ENCODE measurements at regions not wholly inside any gene's neighbourhood (a gene's known extent, or its start where the extent isn't known, plus 50 kb on each side); places are given as distances from the start of the nearest gene placed in this dataset.

DNA sequence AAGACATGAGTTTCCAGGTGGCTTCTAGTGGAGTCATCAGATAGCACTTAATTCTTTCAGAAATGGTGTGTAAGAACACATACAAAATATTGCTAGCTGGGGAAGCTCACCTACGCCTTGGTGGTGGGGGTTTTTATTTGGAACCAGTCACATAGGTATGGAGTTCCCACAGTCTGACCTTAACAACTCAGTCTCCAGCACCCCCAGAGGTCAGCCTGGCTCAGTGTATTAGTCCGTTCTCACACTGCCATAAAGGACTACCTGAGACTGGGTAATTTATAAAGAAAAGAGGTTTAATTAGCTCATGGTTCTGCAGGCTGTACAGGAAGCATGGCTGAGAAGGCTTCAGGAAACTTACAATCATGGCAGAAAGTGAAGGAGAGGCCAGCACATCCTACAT is 317.5 kb upstream of the ZC3H12C start:
- Histone ChIP-seq H3K4me2 (no peak overlapping the region), H2AFZ (no peak overlapping the region), H4K20me1 (ENCODE audit: insufficient read depth) (no peaks in the 10 kb centered on the region), H3K79me2 (ENCODE audit: low read depth) (no peaks in the 10 kb centered on the region), H3K9me3 (ENCODE audit: insufficient read depth, low read depth) (no peaks in the 10 kb centered on the region), H3K27ac (no peak overlapping the region), H3K36me3 (ENCODE audit: low read depth) (no peaks in the 10 kb centered on the region), H3K4me1 (replicated peaks; ENCODE audit: insufficient read depth) (no peaks in the 10 kb centered on the region), H3K4me3 (no peak overlapping the region), H3F3A (ENCODE audit: insufficient read depth, low read depth) (no peaks in the 10 kb centered on the region), H3K27me3 (ENCODE audit: insufficient read depth, low read depth) (no peaks in the 10 kb centered on the region), H3K9me2 (ENCODE audit: insufficient read depth) (no peaks in the 10 kb centered on the region; the same call in 1 of the 2 replicates)
- TF ChIP-seq, protein P1, sequence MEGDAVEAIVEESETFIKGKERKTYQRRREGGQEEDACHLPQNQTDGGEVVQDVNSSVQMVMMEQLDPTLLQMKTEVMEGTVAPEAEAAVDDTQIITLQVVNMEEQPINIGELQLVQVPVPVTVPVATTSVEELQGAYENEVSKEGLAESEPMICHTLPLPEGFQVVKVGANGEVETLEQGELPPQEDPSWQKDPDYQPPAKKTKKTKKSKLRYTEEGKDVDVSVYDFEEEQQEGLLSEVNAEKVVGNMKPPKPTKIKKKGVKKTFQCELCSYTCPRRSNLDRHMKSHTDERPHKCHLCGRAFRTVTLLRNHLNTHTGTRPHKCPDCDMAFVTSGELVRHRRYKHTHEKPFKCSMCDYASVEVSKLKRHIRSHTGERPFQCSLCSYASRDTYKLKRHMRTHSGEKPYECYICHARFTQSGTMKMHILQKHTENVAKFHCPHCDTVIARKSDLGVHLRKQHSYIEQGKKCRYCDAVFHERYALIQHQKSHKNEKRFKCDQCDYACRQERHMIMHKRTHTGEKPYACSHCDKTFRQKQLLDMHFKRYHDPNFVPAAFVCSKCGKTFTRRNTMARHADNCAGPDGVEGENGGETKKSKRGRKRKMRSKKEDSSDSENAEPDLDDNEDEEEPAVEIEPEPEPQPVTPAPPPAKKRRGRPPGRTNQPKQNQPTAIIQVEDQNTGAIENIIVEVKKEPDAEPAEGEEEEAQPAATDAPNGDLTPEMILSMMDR (conservative IDR thresholded peaks at IDR 0.05), result no peak
- no peak for TF ChIP-seq EZH2 (IDR thresholded peaks at IDR 0.05; ENCODE audit: low read depth)
- CTCF ChIA-PET, result no interaction called here
- no peak for DNase-seq
- BruUV-seq (replicated peaks), result no TSS peak
- POLR2A ChIA-PET (ENCODE audit: unreplicated experiment), result no interaction called here
- intact Hi-C loops (cut with micrococcal nuclease; ENCODE audit: unreplicated experiment), result no loop called here

DNA sequence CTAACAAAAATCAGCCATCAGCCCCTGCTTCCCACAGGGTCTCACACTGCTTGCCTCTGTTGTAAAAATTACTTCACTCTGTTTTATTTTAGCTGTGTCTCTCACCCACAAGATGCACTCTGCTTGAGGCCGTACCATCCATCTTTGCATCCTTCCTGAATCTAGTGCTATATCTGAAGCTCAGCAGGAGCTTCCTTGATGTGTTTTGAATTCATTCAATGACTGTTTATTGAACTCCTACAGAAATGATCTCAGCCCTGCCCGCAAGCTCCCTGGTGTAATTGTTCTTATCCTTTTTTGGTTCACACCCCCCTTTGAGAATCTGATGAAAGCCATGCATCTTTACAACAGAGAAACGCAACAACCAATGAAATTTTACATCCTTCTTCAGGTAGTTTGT is 310.2 kb upstream of the ZC3H12C start:
- Histone ChIP-seq H3K36me3 (ENCODE audit: low read depth) (no peaks in the 10 kb centered on the region), H3F3A (ENCODE audit: insufficient read depth, low read depth) (no peaks in the 10 kb centered on the region), H3K79me2 (ENCODE audit: low read depth) (no peaks in the 10 kb centered on the region), H4K20me1 (ENCODE audit: insufficient read depth) (no peaks in the 10 kb centered on the region), H2AFZ (no peak overlapping the region), H3K4me1 (replicated peaks; ENCODE audit: insufficient read depth) (no peaks in the 10 kb centered on the region), H3K4me2 (no peak overlapping the region), H3K27me3 (ENCODE audit: insufficient read depth, low read depth) (no peaks in the 10 kb centered on the region), H3K9me2 (ENCODE audit: insufficient read depth) (no peaks in the 10 kb centered on the region; the same call in 1 of the 2 replicates), H3K27ac (no peak overlapping the region), H3K9me3 (ENCODE audit: insufficient read depth, low read depth) (no peaks in the 10 kb centered on the region), H3K4me3 (no peak overlapping the region)
- intact Hi-C loops (cut with micrococcal nuclease; ENCODE audit: unreplicated experiment), result no loop called here
- no peak for DNase-seq
- no TSS peak for BruUV-seq (replicated peaks)
- TF ChIP-seq, protein P1 (conservative IDR thresholded peaks at IDR 0.05), result no peak
- TF ChIP-seq EZH2 (IDR thresholded peaks at IDR 0.05; ENCODE audit: low read depth), result no peak
- ChIA-PET CTCF (no interaction called here), POLR2A (ENCODE audit: unreplicated experiment) (no interaction called here)

DNA sequence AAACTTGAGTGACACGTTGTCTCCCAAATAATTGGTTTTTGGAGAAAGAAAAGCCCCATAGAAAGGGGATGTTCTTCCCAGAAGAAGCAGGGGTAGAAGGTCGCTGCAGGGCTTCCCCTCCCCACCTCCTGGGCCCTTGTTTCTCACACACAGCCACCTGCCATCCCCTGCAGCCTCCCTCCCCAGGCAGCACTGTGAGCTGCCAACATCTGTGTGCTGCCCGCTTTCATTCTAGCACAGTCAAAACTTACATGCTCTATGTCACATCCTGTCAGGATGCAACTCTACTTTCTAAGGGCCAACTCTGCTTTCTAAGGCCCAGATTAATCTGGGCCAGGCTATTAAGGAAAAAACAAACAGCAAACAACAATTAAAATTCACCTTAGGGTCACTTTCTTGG is 309.4 kb upstream of the ZC3H12C start:
- Histone ChIP-seq H3K4me3 (no peak overlapping the region), H3F3A (ENCODE audit: insufficient read depth, low read depth) (no peaks in the 10 kb centered on the region), H3K27ac (no peak overlapping the region), H3K9me2 (ENCODE audit: insufficient read depth) (no peaks in the 10 kb centered on the region; the same call in 1 of the 2 replicates), H3K79me2 (ENCODE audit: low read depth) (no peaks in the 10 kb centered on the region), H3K9me3 (ENCODE audit: insufficient read depth, low read depth) (no peaks in the 10 kb centered on the region), H4K20me1 (ENCODE audit: insufficient read depth) (no peaks in the 10 kb centered on the region), H3K4me2 (no peak overlapping the region), H2AFZ (no peak overlapping the region), H3K36me3 (ENCODE audit: low read depth) (no peaks in the 10 kb centered on the region), H3K27me3 (ENCODE audit: insufficient read depth, low read depth) (no peaks in the 10 kb centered on the region; the same call in 1 of the 2 replicates), H3K4me1 (replicated peaks; ENCODE audit: insufficient read depth) (no peaks in the 10 kb centered on the region)
- no peak for TF ChIP-seq EZH2 (IDR thresholded peaks at IDR 0.05; ENCODE audit: low read depth)
- TF ChIP-seq, protein P1 (conservative IDR thresholded peaks at IDR 0.05), result no peak
- ChIA-PET POLR2A (ENCODE audit: unreplicated experiment) (no interaction called here), CTCF (no interaction called here)
- no TSS peak for BruUV-seq (replicated peaks)
- intact Hi-C loops (cut with micrococcal nuclease; ENCODE audit: unreplicated experiment), result no loop called here
- DNase-seq, result no peak

Data from PC-9 (cell line).